ENCODE measurements at regions not wholly inside any gene's neighbourhood (a gene's known extent, or its start where the extent isn't known, plus 50 kb on each side); places are given as distances from the start of the nearest gene placed in this dataset.

- Histone ChIP-seq H3K27ac (no peak overlapping the region), H3K36me3 (replicated peaks in 1 of 2; ENCODE audit: insufficient read depth in 1 of 2, low read depth in 2 of 2) (no peaks in the 10 kb centered on the region), H3K4me3 (no peak overlapping the region), H3K27me3 (no peaks in the 10 kb centered on the region), H3K4me1 (no peaks in the 10 kb centered on the region), H3K9me3 (no peaks in the 10 kb centered on the region)
- no peak for ATAC-seq
- intact Hi-C loops (cut with DNase I): no loop called here
- TF ChIP-seq CTCF (IDR thresholded peaks at IDR 0.05) (no peak), POLR2A (IDR thresholded peaks at IDR 0.05) (no peak)
- no peak for DNase-seq
- 73 to 78% methylated on average over 1 of the region's 1 CpG for WGBS, 2 donors
Observed at GRCh38 chr2:199572571-199572970, 114.8 kb upstream of the SATB2 start.

- ATAC-seq: no peak
- 42 to 58% methylated on average over 2 of the region's 2 CpGs for WGBS, 2 donors
- intact Hi-C loops (cut with DNase I): no loop called here
Observed at GRCh38 chr2:199570934-199571333, 113.2 kb upstream of the SATB2 start.

GRCh38 chr2:199569336-199569735, 111.6 kb upstream of the SATB2 start:
- ATAC-seq (no peak), DNase-seq (no peak)
- TF ChIP-seq POLR2A (IDR thresholded peaks at IDR 0.05): no peak
- no peak for TF ChIP-seq CTCF (IDR thresholded peaks at IDR 0.05)
- Histone ChIP-seq H3K4me3 (no peak overlapping the region), H3K9me3 (no peaks in the 10 kb centered on the region), H3K27ac (no peak overlapping the region), H3K36me3 (replicated peaks in 1 of 2; ENCODE audit: insufficient read depth in 1 of 2, low read depth in 2 of 2) (no peaks in the 10 kb centered on the region), H3K27me3 (no peaks in the 10 kb centered on the region), H3K4me1 (no peaks in the 10 kb centered on the region)
- intact Hi-C loops (cut with DNase I): no loop called here
- 41 to 52% methylated on average over 1 of the region's 1 CpG for WGBS, 2 donors

More at GRCh38 chr2:199570934-199571333, 113.2 kb upstream of the SATB2 start:
- no peak for DNase-seq
- Histone ChIP-seq H3K9me3 (no peaks in the 10 kb centered on the region), H3K4me1 (no peaks in the 10 kb centered on the region), H3K4me3 (no peak overlapping the region), H3K27me3 (no peaks in the 10 kb centered on the region), H3K27ac (no peak overlapping the region), H3K36me3 (replicated peaks in 1 of 2; ENCODE audit: insufficient read depth in 1 of 2, low read depth in 2 of 2) (no peaks in the 10 kb centered on the region)
- TF ChIP-seq POLR2A (IDR thresholded peaks at IDR 0.05) (no peak), CTCF (IDR thresholded peaks at IDR 0.05) (no peak)

GRCh38 chr2:199558156-199558555, 100.4 kb upstream of the SATB2 start:
- no peaks in the 10 kb centered on the region for H3K9me3 ChIP-seq
- H3K27me3 ChIP-seq: no peaks in the 10 kb centered on the region
- ATAC-seq (no peak), DNase-seq (no peak)
- 70 to 76% methylated on average over 14 of the region's 14 CpGs for WGBS, 2 donors
- H3K4me3 ChIP-seq: no peak overlapping the region
- TF ChIP-seq CTCF (IDR thresholded peaks at IDR 0.05): no peak
- TF ChIP-seq POLR2A (IDR thresholded peaks at IDR 0.05): no peak
- H3K4me1 ChIP-seq: no peaks in the 10 kb centered on the region
- H3K27ac ChIP-seq: no peak overlapping the region
- intact Hi-C loops (cut with DNase I): no loop called here
- no peaks in the 10 kb centered on the region for H3K36me3 ChIP-seq (replicated peaks in 1 of 2; ENCODE audit: insufficient read depth in 1 of 2, low read depth in 2 of 2)

- H3K36me3 ChIP-seq (replicated peaks in 1 of 2; ENCODE audit: insufficient read depth in 1 of 2, low read depth in 2 of 2): no peaks in the 10 kb centered on the region
- DNase-seq (no peak), ATAC-seq (no peak)
- intact Hi-C loops (cut with DNase I): no loop called here
- H3K4me3 ChIP-seq: no peak overlapping the region
- no peaks in the 10 kb centered on the region for H3K27me3 ChIP-seq
- no peak for TF ChIP-seq CTCF (IDR thresholded peaks at IDR 0.05)
- TF ChIP-seq POLR2A (IDR thresholded peaks at IDR 0.05): no peak
- no peaks in the 10 kb centered on the region for H3K9me3 ChIP-seq
- H3K4me1 ChIP-seq: no peaks in the 10 kb centered on the region
- no peak overlapping the region for H3K27ac ChIP-seq
- WGBS, 2 donors: 60 to 66% methylated on average over 10 to 12 of the region's 12 CpGs
Observed at GRCh38 chr2:199556527-199557285, 99.0 kb upstream of the SATB2 start.
